GM12891 (cell line): ENCODE measurements at regions not wholly inside any gene's neighbourhood (a gene's known extent, or its start where the extent isn't known, plus 50 kb on each side); places are given as distances from the start of the nearest gene placed in this dataset.

Experiments used
- POLR2A ChIP-seq: IDR thresholded peaks from 2 replicates; pipeline ENCODE4 v1.6.1; 2011; ENCODE audit warnings: low read depth, low read length, control low read depth
- POLR2AphosphoS5 ChIP-seq: IDR thresholded peaks from 2 replicates; pipeline ENCODE4 v1.6.1; 2011; ENCODE audit warnings: low read depth, low read length, control low read depth

- TF ChIP-seq POLR2AphosphoS5 (no peak), POLR2A (no peak)
Observed at GRCh38 chr1:14363707-14364413, 234.6 kb upstream of the KAZN start.
